Spleen (tissue), 11 donors: ENCODE measurements at regions not wholly inside any gene's neighbourhood (a gene's known extent, or its start where the extent isn't known, plus 50 kb on each side); places are given as distances from the start of the nearest gene placed in this dataset.

ENCODE experiments used
- DNase-seq: peaks from one replicate; pipeline ENCODE4 v3.0.0-alpha.2; 2020
- H3K27ac ChIP-seq, 8 donors: fragments of 200-600 bp; sonication (generic) in 7 of 8; 1 replicate in 4 of 8; 2 replicates in 4 of 8; pipeline versions ENCODE4 v1.5.0 to v1.8.0; 2016 to 2021; ENCODE audit warnings: inconsistent platforms in 4 of 8, mild to moderate bottlenecking in 4 of 8, moderate library complexity in 1 of 8
- H3K27me3 ChIP-seq, 7 donors: fragments of 200-600 bp; sonication (generic) in 6 of 7; replicated peaks in 1 of 7; 1 replicate in 4 of 7; 2 replicates in 3 of 7; pipeline versions ENCODE4 v1.5.0 to v1.8.0; 2016 to 2021; ENCODE audit warnings: inconsistent platforms in 3 of 7, mild to moderate bottlenecking in 1 of 7
- H3K36me3 ChIP-seq, 6 donors: fragments of 200-600 bp; sonication (generic) in 5 of 6; 1 replicate in 4 of 6; 2 replicates in 2 of 6; pipeline versions ENCODE4 v1.5.0 to v1.8.0; 2016 to 2021; ENCODE audit warnings: inconsistent platforms in 2 of 6
- H3K4me1 ChIP-seq, 6 donors: fragments of 200-600 bp; sonication (generic) in 5 of 6; 1 replicate in 3 of 6; 2 replicates in 3 of 6; pipeline versions ENCODE4 v1.5.0 to v1.8.0; 2016 to 2021; ENCODE audit warnings: inconsistent platforms in 3 of 6
- H3K4me3 ChIP-seq, 8 donors: fragments of 200-600 bp; sonication (generic) in 7 of 8; 1 replicate in 4 of 8; 2 replicates in 4 of 8; pipeline versions ENCODE4 v1.5.0 to v1.8.0; 2016 to 2021; ENCODE audit warnings: inconsistent platforms in 4 of 8, mild to moderate bottlenecking in 4 of 8, moderate library complexity in 2 of 8
- H3K9me3 ChIP-seq, 8 donors: fragments of 200-600 bp; sonication (generic) in 7 of 8; 1 replicate in 4 of 8; 2 replicates in 4 of 8; pipeline versions ENCODE4 v1.5.0 to v1.8.0; 2016 to 2021; ENCODE audit warnings: inconsistent platforms in 4 of 8
- CTCF ChIP-seq, 11 experiments: fragments of 200-600 bp in 7 of 11; fragments of 450-650 bp in 4 of 11; sonication (generic) in 4 of 11; IDR thresholded peaks in 8 of 11; conservative IDR thresholded peaks in 3 of 11; 1 replicate in 7 of 11; 2 replicates in 4 of 11; pipeline versions ENCODE4 v1.4.0 to v1.8.0; 2016 to 2021; ENCODE audit warnings: antibody characterized with exemption in 11 of 11, inconsistent platforms in 4 of 11, mild to moderate bottlenecking in 1 of 11
- POLR2A ChIP-seq, 3 donors: fragments of 450-650 bp; IDR thresholded peaks; one replicate each; pipeline ENCODE4 v1.5.1; 2017; ENCODE audit warnings: antibody characterized with exemption in 3 of 3, mild to moderate bottlenecking in 1 of 3
- POLR2AphosphoS5 ChIP-seq, 3 donors: sonication (generic); formaldehyde crosslinking; IDR thresholded peaks; one replicate each; pipeline ENCODE4 v1.5.1; 2017; ENCODE audit warnings: antibody characterized with exemption in 3 of 3
- WGBS, 5 donors: extraction: QIAGEN DNeasy Blood & Tissue Kit in 3 of 5; methylation state at CpG; one replicate each; pipeline versions ENCODE4 v1.1.5 to v1.1.7; 2013 to 2018; 5-methylcytosine and 5-hydroxymethylcytosine counted together
- intact Hi-C: fragments of 100-400 bp; cut with DNase I; formaldehyde crosslinking; loops from one replicate; pipeline ENCODE4 v1.15.0; 2023; ENCODE audit warnings: low total_unique reads
- donor health status: healthy with polysubstance abuse.
- donor health status: DM: no; HTN: no; CAD: no; lungs with moderate emphysema.
- donor health status: DM: no; HTN: no; CAD: no.
- donor health status: Bipolar disorder and iron deficiency.
- donor health status: healthy.
- donor health status: DM: no; HTN: no; CAD: no.
- donor health status: DM: yes; HTN: yes; CAD: no.

- no peaks in the 10 kb centered on the region for H3K27me3 ChIP-seq
- H3K36me3 ChIP-seq = no peaks in the 10 kb centered on the region
- TF ChIP-seq POLR2AphosphoS5 (IDR thresholded peaks at IDR 0.05) = no peak
- no peak for TF ChIP-seq POLR2A (IDR thresholded peaks at IDR 0.05)
- TF ChIP-seq CTCF (IDR thresholded peaks at IDR 0.05 in 8 of 11, conservative IDR thresholded peaks at IDR 0.05 in 3 of 11) = no peak
- no peak for DNase-seq
- 33 to 86% (median 80%) methylated on average over 1 of the region's 1 CpG for WGBS, 5 donors
- intact Hi-C loops = no loop called here
- no peak overlapping the region for H3K4me3 ChIP-seq
- H3K9me3 ChIP-seq = no peaks in the 10 kb centered on the region
- H3K27ac ChIP-seq = no peak overlapping the region
- no peaks in the 10 kb centered on the region for H3K4me1 ChIP-seq
Measured at GRCh38 chr6:78487401-78487800, 379.9 kb upstream of the IRAK1BP1 start.

GRCh38 chr6:78489874-78490273 is 377.5 kb upstream of the IRAK1BP1 start:
- 50 to 68% (median 61%) methylated on average over 1 of the region's 1 CpG for WGBS, 5 donors
- intact Hi-C loops = no loop called here

GRCh38 chr6:78492351-78493017 is 374.9 kb upstream of the IRAK1BP1 start:
- H3K9me3 ChIP-seq = no peaks in the 10 kb centered on the region
- H3K4me1 ChIP-seq = no peaks in the 10 kb centered on the region
- H3K27ac ChIP-seq = no peak overlapping the region
- intact Hi-C loops = no loop called here
- TF ChIP-seq POLR2A (IDR thresholded peaks at IDR 0.05) = no peak
- TF ChIP-seq CTCF (IDR thresholded peaks at IDR 0.05 in 8 of 11, conservative IDR thresholded peaks at IDR 0.05 in 3 of 11) = no peak
- no peak for TF ChIP-seq POLR2AphosphoS5 (IDR thresholded peaks at IDR 0.05)
- 49 to 63% (median 57%) methylated on average over 4 of the region's 4 CpGs for WGBS, 5 donors
- no peak overlapping the region for H3K4me3 ChIP-seq
- H3K36me3 ChIP-seq = no peaks in the 10 kb centered on the region
- no peak for DNase-seq
- no peaks in the 10 kb centered on the region for H3K27me3 ChIP-seq

More at GRCh38 chr6:78489874-78490273, 377.5 kb upstream of the IRAK1BP1 start:
- no peak for DNase-seq
- no peak overlapping the region for H3K27ac ChIP-seq
- H3K4me1 ChIP-seq = no peaks in the 10 kb centered on the region
- no peaks in the 10 kb centered on the region for H3K9me3 ChIP-seq
- no peaks in the 10 kb centered on the region for H3K27me3 ChIP-seq
- H3K4me3 ChIP-seq = no peak overlapping the region
- H3K36me3 ChIP-seq = no peaks in the 10 kb centered on the region
- TF ChIP-seq POLR2A (IDR thresholded peaks at IDR 0.05) (no peak), CTCF (IDR thresholded peaks at IDR 0.05 in 8 of 11, conservative IDR thresholded peaks at IDR 0.05 in 3 of 11) (no peak), POLR2AphosphoS5 (IDR thresholded peaks at IDR 0.05) (no peak)

DNA sequence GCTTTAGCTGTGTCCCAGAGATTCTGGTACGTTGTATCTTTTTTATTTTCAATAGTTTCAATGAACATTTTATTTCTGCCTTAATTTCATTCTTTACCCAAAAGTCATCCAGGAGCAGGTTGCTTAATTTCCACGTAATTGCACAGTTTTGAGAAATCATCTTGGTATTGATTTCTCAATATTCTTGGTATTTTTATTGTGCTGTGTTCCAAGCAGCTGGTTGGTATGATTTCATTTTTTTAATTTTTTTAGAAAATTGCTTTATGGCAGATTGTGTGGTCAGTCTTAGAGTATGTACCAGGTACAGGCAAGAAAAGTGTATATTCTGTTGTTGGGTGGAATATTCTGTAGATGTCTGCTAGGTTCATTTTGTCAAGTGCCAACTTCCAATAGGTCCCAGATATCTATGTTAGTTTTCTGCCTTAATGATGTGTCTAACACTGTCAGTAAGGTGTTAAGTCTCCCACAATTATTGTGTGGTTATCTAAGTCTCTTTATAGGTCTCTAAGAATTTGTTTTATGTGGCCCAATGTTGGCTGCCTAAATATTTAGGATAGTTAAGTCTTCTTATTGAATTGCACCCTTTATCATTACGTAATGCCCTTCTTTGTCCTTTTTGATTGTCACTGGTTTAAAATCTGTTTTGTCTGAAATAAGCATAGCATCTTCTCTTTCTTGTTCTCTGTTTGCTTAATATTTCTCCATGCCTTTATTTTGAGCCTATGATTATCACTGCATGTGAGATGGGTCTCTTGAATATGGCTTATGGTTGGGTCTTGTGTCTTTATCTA is 366.9 kb upstream of the IRAK1BP1 start:
- no peak overlapping the region for H3K27ac ChIP-seq
- H3K27me3 ChIP-seq = no peaks in the 10 kb centered on the region
- no peak for DNase-seq
- H3K9me3 ChIP-seq = peaks cover 0 to 3% (median 0%) of the 10 kb centered on the region in 8 donors
- TF ChIP-seq POLR2A (IDR thresholded peaks at IDR 0.05) (no peak), POLR2AphosphoS5 (IDR thresholded peaks at IDR 0.05) (no peak), CTCF (IDR thresholded peaks at IDR 0.05 in 8 of 11, conservative IDR thresholded peaks at IDR 0.05 in 3 of 11) (no peak)
- 63 to 83% (median 71%) methylated on average over 3 of the region's 3 CpGs for WGBS, 5 donors
- H3K4me3 ChIP-seq = no peak overlapping the region
- H3K4me1 ChIP-seq = no peaks in the 10 kb centered on the region
- H3K36me3 ChIP-seq = no peaks in the 10 kb centered on the region
- intact Hi-C loops = no loop called here
